Activated CD4-positive, alpha-beta T cell treated with anti-CD3 and anti-CD28 coated beads, Interleukin-2, amount 50 U/mL, for 16 hours (primary cell): ENCODE measurements at regions not wholly inside any gene's neighbourhood (a gene's known extent, or its start where the extent isn't known, plus 50 kb on each side); places are given as distances from the start of the nearest gene placed in this dataset.
"Not testable (repeated sequence)": the region's sequence is repeated elsewhere in the genome, so short reads cannot be mapped to it uniquely, and the experiment has no call there.

Experiments used
- DNase-seq: peaks from one replicate; pipeline ENCODE4 v3.0.0-alpha.2; 2020

GRCh38 chr9:42239445-42240260, 56.2 kb downstream of the SPATA31A6 start:
- not testable (repeated sequence) for DNase-seq

GRCh38 chr9:42240261-42240579, 56.8 kb downstream of the SPATA31A6 start:
- not testable (repeated sequence) for DNase-seq

GRCh38 chr9:42243211-42243610, 59.8 kb downstream of the SPATA31A6 start:
- DNase-seq, result not testable (repeated sequence)

- DNase-seq, result not testable (repeated sequence)
Observed at GRCh38 chr9:42243822-42244221, 60.4 kb downstream of the SPATA31A6 start.

GRCh38 chr9:42268729-42269128, 85.3 kb downstream of the SPATA31A6 start:
- not testable (repeated sequence) for DNase-seq

GRCh38 chr9:42269171-42269570, 85.7 kb downstream of the SPATA31A6 start:
- DNase-seq, result not testable (repeated sequence)

- not testable (repeated sequence) for DNase-seq
Observed at GRCh38 chr9:42273191-42273590, 89.7 kb downstream of the SPATA31A6 start.

GRCh38 chr9:42275141-42275540, 91.7 kb downstream of the SPATA31A6 start:
- DNase-seq, result no peak

GRCh38 chr9:42282531-42283178, 99.2 kb downstream of the SPATA31A6 start:
- DNase-seq, result not testable (repeated sequence)

GRCh38 chr9:42283179-42283543, 99.7 kb downstream of the SPATA31A6 start:
- DNase-seq, result not testable (repeated sequence)

GRCh38 chr9:42286145-42286845, 102.8 kb downstream of the SPATA31A6 start:
- DNase-seq, result not testable (repeated sequence)

GRCh38 chr9:42288002-42288864, 104.8 kb downstream of the SPATA31A6 start:
- not testable (repeated sequence) for DNase-seq

GRCh38 chr9:42288865-42289229, 105.4 kb downstream of the SPATA31A6 start:
- not testable (repeated sequence) for DNase-seq

GRCh38 chr9:42300124-42300523, 116.7 kb downstream of the SPATA31A6 start:
- not testable (repeated sequence) for DNase-seq

GRCh38 chr9:42306625-42307024, 123.2 kb downstream of the SPATA31A6 start:
- not testable (repeated sequence) for DNase-seq

- not testable (repeated sequence) for DNase-seq
Observed at GRCh38 chr9:42307449-42307848, 124.0 kb downstream of the SPATA31A6 start.

- not testable (repeated sequence) for DNase-seq
Observed at GRCh38 chr9:42310972-42311371, 127.5 kb downstream of the SPATA31A6 start.

GRCh38 chr9:42316026-42316425, 132.6 kb downstream of the SPATA31A6 start:
- not testable (repeated sequence) for DNase-seq

GRCh38 chr9:42317677-42318076, 134.2 kb downstream of the SPATA31A6 start:
- DNase-seq, result not testable (repeated sequence)

GRCh38 chr9:42323084-42323809, 139.8 kb downstream of the SPATA31A6 start:
- not testable (repeated sequence) for DNase-seq

- DNase-seq, result not testable (repeated sequence)
Observed at GRCh38 chr9:42325142-42325541, 141.7 kb downstream of the SPATA31A6 start.

GRCh38 chr9:42325561-42325960, 142.1 kb downstream of the SPATA31A6 start:
- not testable (repeated sequence) for DNase-seq
